Tibial artery (tissue), 4 donors: ENCODE measurements at regions not wholly inside any gene's neighbourhood (a gene's known extent, or its start where the extent isn't known, plus 50 kb on each side); places are given as distances from the start of the nearest gene placed in this dataset.

Source experiments
- DNase-seq, 2 donors: peaks; one replicate each; pipeline ENCODE4 v3.0.0-alpha.2; 2019
- H3K27ac ChIP-seq, 2 donors: fragments of 200-600 bp; sonication (generic) in 1 of 2; 1 replicate in 1 of 2; 2 replicates in 1 of 2; pipeline ENCODE4 v1.5.1; 2018 to 2019; ENCODE audit warnings: mild to moderate bottlenecking in 1 of 2
- H3K27me3 ChIP-seq, 2 donors: fragments of 200-600 bp; sonication (generic) in 1 of 2; one replicate each; pipeline versions ENCODE4 v1.5.1 to v1.6.0; 2016 to 2019
- H3K36me3 ChIP-seq, 3 donors: fragments of 200-600 bp; sonication (generic) in 2 of 3; one replicate each; pipeline ENCODE4 v1.5.1; 2016 to 2019; ENCODE audit warnings: mild to moderate bottlenecking in 2 of 3
- H3K4me1 ChIP-seq, 4 donors: fragments of 200-600 bp; sonication (generic) in 2 of 4; 1 replicate in 3 of 4; 2 replicates in 1 of 4; pipeline ENCODE4 v1.5.1; 2016 to 2019
- H3K4me3 ChIP-seq, 2 donors: fragments of 200-600 bp; sonication (generic) in 1 of 2; 1 replicate in 1 of 2; 2 replicates in 1 of 2; pipeline ENCODE4 v1.5.1; 2018 to 2019; ENCODE audit warnings: mild to moderate bottlenecking in 2 of 2
- H3K9me3 ChIP-seq, 3 donors: fragments of 200-600 bp; sonication (generic) in 1 of 3; one replicate each; pipeline ENCODE4 v1.5.1; 2016 to 2019
- CTCF ChIP-seq, 2 experiments: fragments of 200-600 bp in 1 of 2; fragments of 450-650 bp in 1 of 2; IDR thresholded peaks; one replicate each; pipeline ENCODE4 v1.5.1; 2017 to 2019; ENCODE audit warnings: antibody characterized with exemption in 2 of 2, mild to moderate bottlenecking in 1 of 2, moderate library complexity in 1 of 2
- intact Hi-C: fragments of 100-400 bp; cut with DNase I; formaldehyde crosslinking; loops from one replicate; pipeline ENCODE4 v1.15.0; 2023; ENCODE audit warnings: low total_unique reads

DNA sequence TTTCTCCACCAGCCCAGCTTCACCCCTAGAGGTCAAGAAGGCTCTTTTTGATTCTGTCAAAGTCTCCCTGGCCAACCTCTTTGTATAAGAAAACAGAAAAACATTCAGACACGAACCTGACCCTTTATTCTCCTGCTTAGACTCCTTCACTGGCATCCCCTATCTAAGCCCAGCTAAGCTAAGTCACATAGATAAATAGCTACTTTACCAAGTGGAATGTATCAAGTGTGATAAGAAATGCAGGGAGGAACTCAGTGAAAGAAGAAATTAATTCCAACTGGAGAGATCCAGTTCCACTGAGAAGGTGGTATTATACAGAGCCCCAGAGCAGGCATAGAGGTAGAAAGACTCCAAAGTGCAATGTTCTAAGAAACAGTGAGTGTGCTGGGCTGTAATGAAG lies 489.5 kb downstream of the TNS1 start:
- DNase-seq = no peak
- intact Hi-C loops = loop anchor here (5.0 to 10.0 kb wide), 2 partner anchors 816 to 998 kb away; partner anchors contain the start of gene IGFBP5

GRCh38 chr2:217512728-217513127 lies 490.1 kb downstream of the TNS1 start:
- TF ChIP-seq CTCF (IDR thresholded peaks at IDR 0.05) = no peak

More for the DNA sequence above, 489.5 kb downstream of the TNS1 start:
- Histone ChIP-seq H3K27me3 (no peaks in the 10 kb centered on the region), H3K27ac (no peak overlapping the region), H3K4me3 (no peak overlapping the region), H3K9me3 (no peaks in the 10 kb centered on the region), H3K4me1 (peaks cover 0 to 19% (median 5%) of the 10 kb centered on the region in 4 donors), H3K36me3 (no peaks in the 10 kb centered on the region)
- no peak for TF ChIP-seq CTCF (IDR thresholded peaks at IDR 0.05)

GRCh38 chr2:217512259-217512658 lies 490.5 kb downstream of the TNS1 start:
- TF ChIP-seq CTCF (IDR thresholded peaks at IDR 0.05) = no peak

More at GRCh38 chr2:217512728-217513127, 490.1 kb downstream of the TNS1 start:
- intact Hi-C loops = loop anchor here (5.0 to 10.0 kb wide), 2 partner anchors 815 to 998 kb away; partner anchors contain the start of gene IGFBP5
- no peaks in the 10 kb centered on the region for H3K36me3 ChIP-seq
- no peak overlapping the region for H3K27ac ChIP-seq
- no peak overlapping the region for H3K4me3 ChIP-seq
- H3K9me3 ChIP-seq = no peaks in the 10 kb centered on the region
- DNase-seq = no peak
- no peaks in the 10 kb centered on the region for H3K27me3 ChIP-seq
- peaks cover 0 to 19% (median 5%) of the 10 kb centered on the region in 4 donors for H3K4me1 ChIP-seq

DNA sequence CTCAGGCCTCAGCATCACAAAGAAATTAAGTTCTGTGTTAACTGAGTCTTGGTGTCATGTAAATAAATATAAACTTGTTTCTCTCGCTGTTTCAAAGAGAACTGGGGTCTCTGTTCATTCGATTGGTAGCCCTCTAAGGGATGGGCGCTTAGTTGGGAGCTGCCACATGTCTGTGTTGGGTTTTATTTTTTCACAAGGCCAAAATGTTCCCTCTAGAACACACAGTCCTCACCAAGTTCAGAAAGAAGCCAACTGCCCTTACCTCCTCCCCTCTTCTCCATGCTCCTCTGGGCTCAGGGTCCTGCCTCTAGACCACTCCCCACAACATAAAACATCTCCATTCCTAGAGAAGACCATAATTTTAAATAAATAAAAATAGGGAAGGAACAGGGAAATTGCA lies 490.9 kb downstream of the TNS1 start:
- H3K36me3 ChIP-seq = no peaks in the 10 kb centered on the region
- intact Hi-C loops = loop anchor here (5.0 to 10.0 kb wide), 2 partner anchors 815 to 997 kb away; partner anchors contain the start of gene IGFBP5
- no peak for TF ChIP-seq CTCF (IDR thresholded peaks at IDR 0.05)
- no peak for DNase-seq
- H3K9me3 ChIP-seq = no peaks in the 10 kb centered on the region
- H3K27me3 ChIP-seq = no peaks in the 10 kb centered on the region
- peaks cover 0 to 19% (median 5%) of the 10 kb centered on the region in 4 donors for H3K4me1 ChIP-seq
- no peak overlapping the region for H3K27ac ChIP-seq
- H3K4me3 ChIP-seq = no peak overlapping the region

More at GRCh38 chr2:217512259-217512658, 490.5 kb downstream of the TNS1 start:
- Histone ChIP-seq H3K36me3 (no peaks in the 10 kb centered on the region), H3K4me1 (peaks cover 0 to 19% (median 5%) of the 10 kb centered on the region in 4 donors), H3K4me3 (no peak overlapping the region), H3K27ac (no peak overlapping the region), H3K9me3 (no peaks in the 10 kb centered on the region), H3K27me3 (no peaks in the 10 kb centered on the region)
- DNase-seq = no peak
- intact Hi-C loops = loop anchor here (5.0 to 10.0 kb wide), 2 partner anchors 815 to 997 kb away; partner anchors contain the start of gene IGFBP5

DNA sequence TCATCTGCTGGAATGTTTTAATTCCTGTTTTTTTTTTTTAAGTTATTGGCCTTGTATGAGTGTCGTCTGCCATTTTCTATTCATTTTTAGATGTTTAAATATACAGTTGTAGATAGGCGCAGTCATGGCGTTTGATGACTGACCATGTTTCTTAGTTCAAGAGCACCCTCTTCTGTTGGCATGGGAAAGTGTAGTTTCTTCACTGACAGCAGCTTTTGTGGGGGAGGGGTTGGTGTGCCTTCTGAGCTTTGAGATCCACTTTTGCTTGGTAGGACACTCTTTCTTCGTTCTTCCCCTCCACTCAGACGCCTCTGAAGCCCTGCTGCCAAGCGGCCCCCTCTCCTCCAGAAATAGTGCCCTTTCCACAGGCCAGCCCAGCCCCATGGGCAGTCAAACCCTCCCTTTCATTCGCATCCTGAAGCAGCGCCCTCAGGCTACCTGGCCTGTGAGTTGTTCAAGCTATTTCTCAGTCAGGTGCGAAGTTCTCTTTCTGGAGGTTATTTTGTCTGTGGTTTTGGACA lies 492.0 kb downstream of the TNS1 start:
- no peaks in the 10 kb centered on the region for H3K9me3 ChIP-seq
- H3K27ac ChIP-seq = peak overlapping the region in 1 of 2 donors; percentile 26
- H3K27me3 ChIP-seq = no peaks in the 10 kb centered on the region
- peak; percentile 79 to 80 for TF ChIP-seq CTCF (IDR thresholded peaks at IDR 0.05)
- H3K36me3 ChIP-seq = no peaks in the 10 kb centered on the region
- H3K4me3 ChIP-seq = no peak overlapping the region
- peaks cover 0 to 12% (median 5%) of the 10 kb centered on the region in 4 donors for H3K4me1 ChIP-seq
- intact Hi-C loops = loop anchor here (5.0 to 10.0 kb wide), 2 partner anchors 814 to 996 kb away; partner anchors contain the start of gene IGFBP5
- peak; percentile 47 to 75 for DNase-seq
